ENCODE measurements at regions not wholly inside any gene's neighbourhood (a gene's known extent, or its start where the extent isn't known, plus 50 kb on each side); places are given as distances from the start of the nearest gene placed in this dataset.

GRCh38 chr5:38149815-38150195 is 108.6 kb upstream of the EGFLAM start:
- TF ChIP-seq POLR2A (IDR thresholded peaks at IDR 0.05; ENCODE audit: extremely low read depth, insufficient read length) (no peak), MAX (IDR thresholded peaks at IDR 0.05; ENCODE audit: low read depth, low read length) (no peak), MYC (IDR thresholded peaks at IDR 0.05; ENCODE audit: low read depth, low read length) (no peak)
- TF ChIP-seq, protein P1, sequence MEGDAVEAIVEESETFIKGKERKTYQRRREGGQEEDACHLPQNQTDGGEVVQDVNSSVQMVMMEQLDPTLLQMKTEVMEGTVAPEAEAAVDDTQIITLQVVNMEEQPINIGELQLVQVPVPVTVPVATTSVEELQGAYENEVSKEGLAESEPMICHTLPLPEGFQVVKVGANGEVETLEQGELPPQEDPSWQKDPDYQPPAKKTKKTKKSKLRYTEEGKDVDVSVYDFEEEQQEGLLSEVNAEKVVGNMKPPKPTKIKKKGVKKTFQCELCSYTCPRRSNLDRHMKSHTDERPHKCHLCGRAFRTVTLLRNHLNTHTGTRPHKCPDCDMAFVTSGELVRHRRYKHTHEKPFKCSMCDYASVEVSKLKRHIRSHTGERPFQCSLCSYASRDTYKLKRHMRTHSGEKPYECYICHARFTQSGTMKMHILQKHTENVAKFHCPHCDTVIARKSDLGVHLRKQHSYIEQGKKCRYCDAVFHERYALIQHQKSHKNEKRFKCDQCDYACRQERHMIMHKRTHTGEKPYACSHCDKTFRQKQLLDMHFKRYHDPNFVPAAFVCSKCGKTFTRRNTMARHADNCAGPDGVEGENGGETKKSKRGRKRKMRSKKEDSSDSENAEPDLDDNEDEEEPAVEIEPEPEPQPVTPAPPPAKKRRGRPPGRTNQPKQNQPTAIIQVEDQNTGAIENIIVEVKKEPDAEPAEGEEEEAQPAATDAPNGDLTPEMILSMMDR (IDR thresholded peaks at IDR 0.05; ENCODE audit: low read depth, low read length), result no peak
- no peak overlapping the region for H3K4me3 ChIP-seq (ENCODE audit: low read depth, low read length)

GRCh38 chr5:38148021-38148625 is 110.2 kb upstream of the EGFLAM start:
- TF ChIP-seq POLR2A (IDR thresholded peaks at IDR 0.05; ENCODE audit: extremely low read depth, insufficient read length) (no peak), MYC (IDR thresholded peaks at IDR 0.05; ENCODE audit: low read depth, low read length) (no peak), MAX (IDR thresholded peaks at IDR 0.05; ENCODE audit: low read depth, low read length) (no peak)
- TF ChIP-seq, protein P1 (IDR thresholded peaks at IDR 0.05; ENCODE audit: low read depth, low read length), result no peak
- DNase-seq (ENCODE audit: low read depth), result no peak
- H3K4me3 ChIP-seq (ENCODE audit: low read depth, low read length), result no peak overlapping the region

More at GRCh38 chr5:38149815-38150195, 108.6 kb upstream of the EGFLAM start:
- DNase-seq (ENCODE audit: low read depth), result no peak

- no peak for DNase-seq (ENCODE audit: low read depth)
- no peak overlapping the region for H3K4me3 ChIP-seq (ENCODE audit: low read depth, low read length)
- TF ChIP-seq POLR2A (IDR thresholded peaks at IDR 0.05; ENCODE audit: extremely low read depth, insufficient read length), result no peak
- TF ChIP-seq MYC (IDR thresholded peaks at IDR 0.05; ENCODE audit: low read depth, low read length), result no peak
Observed at GRCh38 chr5:38143384-38143783, 115.0 kb upstream of the EGFLAM start.

- H3K4me3 ChIP-seq (ENCODE audit: low read depth, low read length), result no peak overlapping the region
- no peak for DNase-seq (ENCODE audit: low read depth)
- TF ChIP-seq POLR2A (IDR thresholded peaks at IDR 0.05; ENCODE audit: extremely low read depth, insufficient read length) (no peak), MAX (IDR thresholded peaks at IDR 0.05; ENCODE audit: low read depth, low read length) (no peak), MYC (IDR thresholded peaks at IDR 0.05; ENCODE audit: low read depth, low read length) (no peak)
- TF ChIP-seq, protein P1 (IDR thresholded peaks at IDR 0.05; ENCODE audit: low read depth, low read length), result no peak
Observed at GRCh38 chr5:38141665-38142064, 116.7 kb upstream of the EGFLAM start.

DNA sequence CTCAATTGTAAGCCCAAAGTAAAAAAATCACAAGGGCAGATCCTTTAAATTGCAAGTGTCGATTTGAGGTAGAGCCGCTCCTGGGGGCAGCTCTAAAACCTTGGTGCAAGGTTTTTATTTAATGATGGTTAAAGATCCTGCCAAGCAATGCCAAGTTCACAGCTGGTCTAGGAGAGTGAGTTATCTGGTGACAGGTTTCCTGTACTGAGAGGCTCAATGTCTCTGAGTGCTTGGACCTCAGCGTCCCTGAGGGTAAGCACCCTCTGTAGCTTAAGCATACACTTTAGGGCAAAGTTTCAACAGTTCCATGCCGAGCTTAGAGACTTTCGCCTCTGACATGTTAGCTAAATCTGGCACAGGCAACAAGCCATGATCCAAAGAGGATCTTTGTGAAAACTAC is 119.8 kb upstream of the EGFLAM start:
- TF ChIP-seq, protein P1 (IDR thresholded peaks at IDR 0.05; ENCODE audit: low read depth, low read length), result no peak
- TF ChIP-seq POLR2A (IDR thresholded peaks at IDR 0.05; ENCODE audit: extremely low read depth, insufficient read length) (no peak), MAX (IDR thresholded peaks at IDR 0.05; ENCODE audit: low read depth, low read length) (no peak), MYC (IDR thresholded peaks at IDR 0.05; ENCODE audit: low read depth, low read length) (no peak)
- no peak for DNase-seq (ENCODE audit: low read depth)
- no peak overlapping the region for H3K4me3 ChIP-seq (ENCODE audit: low read depth, low read length)

GRCh38 chr5:38135486-38136039 is 122.8 kb upstream of the EGFLAM start:
- TF ChIP-seq POLR2A (IDR thresholded peaks at IDR 0.05; ENCODE audit: extremely low read depth, insufficient read length) (no peak), MAX (IDR thresholded peaks at IDR 0.05; ENCODE audit: low read depth, low read length) (no peak), MYC (IDR thresholded peaks at IDR 0.05; ENCODE audit: low read depth, low read length) (no peak)
- TF ChIP-seq, protein P1 (IDR thresholded peaks at IDR 0.05; ENCODE audit: low read depth, low read length), result no peak
- DNase-seq (ENCODE audit: low read depth), result no peak
- no peak overlapping the region for H3K4me3 ChIP-seq (ENCODE audit: low read depth, low read length)
